ENCODE measurements at regions not wholly inside any gene's neighbourhood (a gene's known extent, or its start where the extent isn't known, plus 50 kb on each side); places are given as distances from the start of the nearest gene placed in this dataset.

DNA sequence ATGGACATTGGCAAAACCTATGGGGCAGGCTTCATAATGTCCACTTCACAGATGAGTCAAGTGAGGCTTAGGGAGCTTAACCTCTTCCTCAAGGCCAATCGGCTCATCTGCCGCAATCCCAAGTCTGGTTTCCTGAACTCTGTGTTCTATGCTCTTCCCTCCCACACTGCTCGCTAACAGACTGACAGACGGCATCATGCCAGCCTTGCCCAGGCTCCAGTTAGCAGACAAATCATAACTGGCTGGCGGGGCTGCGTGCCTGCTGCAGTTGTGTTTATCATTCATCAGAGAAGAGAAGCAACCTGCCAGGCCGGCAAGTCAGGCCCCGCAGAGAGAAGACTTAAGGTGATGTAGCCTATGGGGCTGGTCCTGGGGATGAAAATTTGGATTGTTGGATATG lies 216.2 kb upstream of the ASIC2 start:
- Histone ChIP-seq H3K27ac (no peak overlapping the region), H3K36me3 (no peaks in the 10 kb centered on the region), H3K4me1 (no peaks in the 10 kb centered on the region), H3K4me3 (no peak overlapping the region), H3K9me3 (no peaks in the 10 kb centered on the region), H3K27me3 (no peaks in the 10 kb centered on the region)
- 68% methylated on average over 8 of the region's 8 CpGs; no CpG with 5 or more reads in 1 of the 2 donors for WGBS, 2 donors (ENCODE audit: low coverage in 1 of 2)
- intact Hi-C loops (cut with DNase I; ENCODE audit: low total_unique reads) = no loop called here
- no peak for DNase-seq
- in situ Hi-C loops (cut with MboI; ENCODE audit: low pct_ligation_motif_present in 1 of 4, low pct_unique_long_range_greater_than_20kb in 1 of 4, low sequenced_read_pairs in 3 of 4) = no loop called here
- no peak for TF ChIP-seq POLR2AphosphoS5 (IDR thresholded peaks at IDR 0.05)
- TF ChIP-seq CTCF (IDR thresholded peaks at IDR 0.05) = no peak
- TF ChIP-seq POLR2A (IDR thresholded peaks at IDR 0.05) = no peak
- no peak for TF ChIP-seq EP300 (IDR thresholded peaks at IDR 0.05; ENCODE audit: low read depth)

DNA sequence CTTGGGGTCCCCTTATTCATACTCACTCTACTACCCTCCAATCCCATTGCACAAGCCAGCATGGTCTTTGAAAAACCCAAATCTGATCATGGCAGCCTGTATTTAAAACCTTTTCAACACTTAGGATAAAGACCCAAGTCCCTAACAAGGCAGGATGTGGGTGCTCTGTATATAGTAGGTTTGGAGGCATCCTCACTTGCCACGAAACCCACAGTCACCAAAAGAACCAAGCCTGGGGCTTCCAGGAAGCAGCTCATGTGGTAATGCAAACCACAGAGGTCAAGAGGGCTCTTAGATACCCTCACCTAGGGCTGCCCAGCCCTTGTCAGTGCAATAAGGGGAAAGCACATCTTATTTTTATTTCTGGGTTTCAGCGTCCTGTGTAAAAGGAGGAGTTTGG lies 218.6 kb upstream of the ASIC2 start:
- intact Hi-C loops (cut with DNase I; ENCODE audit: low total_unique reads) = no loop called here
- no peak for DNase-seq
- 60 to 83% methylated on average over 1 to 2 of the region's 2 CpGs for WGBS, 2 donors (ENCODE audit: low coverage in 1 of 2)
- Histone ChIP-seq H3K27me3 (no peaks in the 10 kb centered on the region), H3K9me3 (no peaks in the 10 kb centered on the region), H3K27ac (no peak overlapping the region), H3K36me3 (no peaks in the 10 kb centered on the region), H3K4me1 (no peaks in the 10 kb centered on the region), H3K4me3 (no peak overlapping the region)
- TF ChIP-seq POLR2A (IDR thresholded peaks at IDR 0.05) = no peak
- no peak for TF ChIP-seq CTCF (IDR thresholded peaks at IDR 0.05)
- TF ChIP-seq POLR2AphosphoS5 (IDR thresholded peaks at IDR 0.05) = no peak
- no peak for TF ChIP-seq EP300 (IDR thresholded peaks at IDR 0.05; ENCODE audit: low read depth)
- in situ Hi-C loops (cut with MboI; ENCODE audit: low pct_ligation_motif_present in 1 of 4, low pct_unique_long_range_greater_than_20kb in 1 of 4, low sequenced_read_pairs in 3 of 4) = no loop called here

DNA sequence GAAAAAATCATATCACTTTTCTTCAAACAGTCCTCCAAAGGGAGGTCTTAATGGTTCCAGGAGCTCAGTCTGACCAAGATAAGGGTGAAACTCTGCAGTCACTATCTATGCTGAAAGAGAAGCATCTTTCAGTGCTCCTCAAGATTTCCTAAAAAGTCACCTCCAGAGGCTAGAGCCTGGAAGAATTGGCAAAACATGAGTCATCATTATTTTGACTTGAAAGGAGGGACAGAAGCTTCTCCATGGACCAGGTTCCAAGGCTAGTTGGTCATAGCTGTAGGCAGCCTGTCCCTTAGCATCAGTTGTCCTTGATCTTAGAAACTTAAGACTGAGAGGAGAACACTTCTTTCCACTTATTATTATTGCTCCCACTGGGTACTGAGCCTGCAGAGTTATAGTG lies 219.0 kb upstream of the ASIC2 start:
- Histone ChIP-seq H3K27ac (no peak overlapping the region), H3K4me1 (no peaks in the 10 kb centered on the region), H3K4me3 (no peak overlapping the region), H3K9me3 (no peaks in the 10 kb centered on the region), H3K36me3 (no peaks in the 10 kb centered on the region), H3K27me3 (no peaks in the 10 kb centered on the region)
- in situ Hi-C loops (cut with MboI; ENCODE audit: low pct_ligation_motif_present in 1 of 4, low pct_unique_long_range_greater_than_20kb in 1 of 4, low sequenced_read_pairs in 3 of 4) (no loop called here), intact Hi-C loops (cut with DNase I; ENCODE audit: low total_unique reads) (no loop called here)
- no peak for TF ChIP-seq POLR2A (IDR thresholded peaks at IDR 0.05)
- no peak for TF ChIP-seq CTCF (IDR thresholded peaks at IDR 0.05)
- no peak for TF ChIP-seq POLR2AphosphoS5 (IDR thresholded peaks at IDR 0.05)
- TF ChIP-seq EP300 (IDR thresholded peaks at IDR 0.05; ENCODE audit: low read depth) = no peak
- no peak for DNase-seq

- Histone ChIP-seq H3K4me1 (no peaks in the 10 kb centered on the region), H3K9me3 (no peaks in the 10 kb centered on the region), H3K27me3 (no peaks in the 10 kb centered on the region), H3K4me3 (no peak overlapping the region), H3K36me3 (no peaks in the 10 kb centered on the region), H3K27ac (no peak overlapping the region)
- WGBS, 2 donors (ENCODE audit: low coverage in 1 of 2) = 76% methylated on average over 4 of the region's 5 CpGs; no CpG with 5 or more reads in 1 of the 2 donors
- no peak for DNase-seq
- TF ChIP-seq EP300 (IDR thresholded peaks at IDR 0.05; ENCODE audit: low read depth) (no peak), CTCF (IDR thresholded peaks at IDR 0.05) (no peak), POLR2AphosphoS5 (IDR thresholded peaks at IDR 0.05) (no peak), POLR2A (IDR thresholded peaks at IDR 0.05) (no peak)
- intact Hi-C loops (cut with DNase I; ENCODE audit: low total_unique reads) (no loop called here), in situ Hi-C loops (cut with MboI; ENCODE audit: low pct_ligation_motif_present in 1 of 4, low pct_unique_long_range_greater_than_20kb in 1 of 4, low sequenced_read_pairs in 3 of 4) (no loop called here)
Observed at GRCh38 chr17:33513769-33514168, 220.7 kb upstream of the ASIC2 start.

Measured in transverse colon (tissue), 4 donors.